GM19238 (cell line): ENCODE measurements at regions not wholly inside any gene's neighbourhood (a gene's known extent, or its start where the extent isn't known, plus 50 kb on each side); places are given as distances from the start of the nearest gene placed in this dataset.
"Not testable (repeated sequence)": the region's sequence is repeated elsewhere in the genome, so short reads cannot be mapped to it uniquely, and the experiment has no call there.

Experiments
- DNase-seq: peaks from one replicate; pipeline ENCODE4 v3.0.0; 2011; ENCODE audit warnings: low spot score; ENCODE audit not compliant: insufficient read length

- no peak for DNase-seq
These were observed 298.2 kb upstream of the ZNF608 start for GRCh38 chr5:125044491-125045282.

GRCh38 chr5:125045646-125046045 lies 299.2 kb upstream of the ZNF608 start:
- DNase-seq, result no peak

- DNase-seq, result no peak
These were observed 300.4 kb upstream of the ZNF608 start for GRCh38 chr5:125046838-125047237.

GRCh38 chr5:125047871-125048270 lies 301.4 kb upstream of the ZNF608 start:
- no peak for DNase-seq

- DNase-seq, result no peak
These were observed 303.6 kb upstream of the ZNF608 start for GRCh38 chr5:125049721-125050702.

- DNase-seq, result no peak
These were observed 304.5 kb upstream of the ZNF608 start for GRCh38 chr5:125050926-125051325.

- no peak for DNase-seq
These were observed 306.1 kb upstream of the ZNF608 start for GRCh38 chr5:125052584-125052983.

- DNase-seq, result no peak
These were observed 306.7 kb upstream of the ZNF608 start for GRCh38 chr5:125053179-125053578.

- no peak for DNase-seq
These were observed 307.7 kb upstream of the ZNF608 start for GRCh38 chr5:125054146-125054545.

- DNase-seq, result no peak
These were observed 310.4 kb upstream of the ZNF608 start for GRCh38 chr5:125056671-125057485.

- DNase-seq, result no peak
These were observed 311.7 kb upstream of the ZNF608 start for GRCh38 chr5:125057912-125058826.

GRCh38 chr5:125059255-125060002 lies 313.0 kb upstream of the ZNF608 start:
- no peak for DNase-seq

GRCh38 chr5:125061726-125062125 lies 315.3 kb upstream of the ZNF608 start:
- no peak for DNase-seq

GRCh38 chr5:125064621-125065438 lies 318.4 kb upstream of the ZNF608 start:
- DNase-seq, result no peak

GRCh38 chr5:125065741-125066140 lies 319.3 kb upstream of the ZNF608 start:
- no peak for DNase-seq

- DNase-seq, result no peak
These were observed 324.5 kb upstream of the ZNF608 start for GRCh38 chr5:125070961-125071360.

GRCh38 chr5:125073090-125073489 lies 326.7 kb upstream of the ZNF608 start:
- DNase-seq, result no peak

- DNase-seq, result no peak
These were observed 329.1 kb upstream of the ZNF608 start for GRCh38 chr5:125075567-125075966.

- DNase-seq, result not testable (repeated sequence)
These were observed 332.6 kb upstream of the ZNF608 start for GRCh38 chr5:125079028-125079427.
